ENCODE measurements at regions not wholly inside any gene's neighbourhood (a gene's known extent, or its start where the extent isn't known, plus 50 kb on each side); places are given as distances from the start of the nearest gene placed in this dataset.

- BruUV-seq (replicated peaks) = no TSS peak
- intact Hi-C loops (cut with micrococcal nuclease; ENCODE audit: unreplicated experiment) (no loop called here), in situ Hi-C loops (cut with HindIII; ENCODE audit: low pct_unique_long_range_greater_than_20kb, low sequenced_read_pairs) (no loop called here)
- TF ChIP-seq SIN3A (IDR thresholded peaks at IDR 0.05; ENCODE audit: borderline replicate concordance, insufficient read depth, low read depth, low read length) (no peak), POLR2AphosphoS5 (IDR thresholded peaks at IDR 0.05; ENCODE audit: low read depth, low read length) (no peak), TCF7L2 (IDR thresholded peaks at IDR 0.05; ENCODE audit: low read depth, low read length) (no peak), REST (IDR thresholded peaks at IDR 0.05; ENCODE audit: insufficient read depth in 1 of 2, low read depth in 2 of 2, low read length in 1 of 2) (no peak)
- TF ChIP-seq, protein P1, sequence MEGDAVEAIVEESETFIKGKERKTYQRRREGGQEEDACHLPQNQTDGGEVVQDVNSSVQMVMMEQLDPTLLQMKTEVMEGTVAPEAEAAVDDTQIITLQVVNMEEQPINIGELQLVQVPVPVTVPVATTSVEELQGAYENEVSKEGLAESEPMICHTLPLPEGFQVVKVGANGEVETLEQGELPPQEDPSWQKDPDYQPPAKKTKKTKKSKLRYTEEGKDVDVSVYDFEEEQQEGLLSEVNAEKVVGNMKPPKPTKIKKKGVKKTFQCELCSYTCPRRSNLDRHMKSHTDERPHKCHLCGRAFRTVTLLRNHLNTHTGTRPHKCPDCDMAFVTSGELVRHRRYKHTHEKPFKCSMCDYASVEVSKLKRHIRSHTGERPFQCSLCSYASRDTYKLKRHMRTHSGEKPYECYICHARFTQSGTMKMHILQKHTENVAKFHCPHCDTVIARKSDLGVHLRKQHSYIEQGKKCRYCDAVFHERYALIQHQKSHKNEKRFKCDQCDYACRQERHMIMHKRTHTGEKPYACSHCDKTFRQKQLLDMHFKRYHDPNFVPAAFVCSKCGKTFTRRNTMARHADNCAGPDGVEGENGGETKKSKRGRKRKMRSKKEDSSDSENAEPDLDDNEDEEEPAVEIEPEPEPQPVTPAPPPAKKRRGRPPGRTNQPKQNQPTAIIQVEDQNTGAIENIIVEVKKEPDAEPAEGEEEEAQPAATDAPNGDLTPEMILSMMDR (IDR thresholded peaks at IDR 0.05) = no peak
- DNase-seq (ENCODE audit: low read depth, low spot score) (no peak), ATAC-seq (no peak)
- ChIA-PET POLR2A (no interaction called here), CTCF (interaction anchor here (0.7 kb wide), 1 partner anchor 183 kb away, joined by 4 read pairs; no protein-coding TSS in a partner anchor)
- Histone ChIP-seq H3K4me1 (ENCODE audit: control insufficient read depth, insufficient read depth, low read length) (no peaks in the 10 kb centered on the region), H3K36me3 (ENCODE audit: control insufficient read depth, insufficient read depth, low read length) (no peaks in the 10 kb centered on the region), H3K27me3 (ENCODE audit: control insufficient read depth, insufficient read depth, low read length) (no peaks in the 10 kb centered on the region), H3K27ac (ENCODE audit: low read length) (no peak overlapping the region), H3K4me3 (ENCODE audit: low read depth in 2 of 2, low read length in 2 of 2) (no peak overlapping the region), H3K9me3 (ENCODE audit: control insufficient read depth, insufficient read depth, low read depth, low read length) (no peaks in the 10 kb centered on the region)
Observed at GRCh38 chr5:23164971-23165370, 311.8 kb upstream of the CDH12 start.

GRCh38 chr5:23158179-23158578, 305.0 kb upstream of the CDH12 start:
- CTCF ChIA-PET = no interaction called here
- Histone ChIP-seq H3K27ac (ENCODE audit: low read length) (no peak overlapping the region), H3K27me3 (ENCODE audit: control insufficient read depth, insufficient read depth, low read length) (no peaks in the 10 kb centered on the region), H3K36me3 (ENCODE audit: control insufficient read depth, insufficient read depth, low read length) (no peaks in the 10 kb centered on the region), H3K9me3 (ENCODE audit: control insufficient read depth, insufficient read depth, low read depth, low read length) (no peaks in the 10 kb centered on the region), H3K4me3 (ENCODE audit: low read depth in 2 of 2, low read length in 2 of 2) (no peak overlapping the region), H3K4me1 (ENCODE audit: control insufficient read depth, insufficient read depth, low read length) (no peaks in the 10 kb centered on the region)
- POLR2A ChIA-PET = no interaction called here
- intact Hi-C loops (cut with micrococcal nuclease; ENCODE audit: unreplicated experiment) (no loop called here), in situ Hi-C loops (cut with HindIII; ENCODE audit: low pct_unique_long_range_greater_than_20kb, low sequenced_read_pairs) (no loop called here)
- no TSS peak for BruUV-seq (replicated peaks)
- TF ChIP-seq, protein P1 (IDR thresholded peaks at IDR 0.05) = no peak
- TF ChIP-seq POLR2AphosphoS5 (IDR thresholded peaks at IDR 0.05; ENCODE audit: low read depth, low read length) (no peak), TCF7L2 (IDR thresholded peaks at IDR 0.05; ENCODE audit: low read depth, low read length) (no peak), REST (IDR thresholded peaks at IDR 0.05; ENCODE audit: insufficient read depth in 1 of 2, low read depth in 2 of 2, low read length in 1 of 2) (no peak), SIN3A (IDR thresholded peaks at IDR 0.05; ENCODE audit: borderline replicate concordance, insufficient read depth, low read depth, low read length) (no peak)
- DNase-seq (ENCODE audit: low read depth, low spot score) (no peak), ATAC-seq (no peak)
